WTC11 (cell line): ENCODE measurements at regions not wholly inside any gene's neighbourhood (a gene's known extent, or its start where the extent isn't known, plus 50 kb on each side); places are given as distances from the start of the nearest gene placed in this dataset.

ENCODE experiments used
- ATAC-seq: fragments of 200-7000 bp; cut with Tn5 transposase; 2 replicates; pipeline ENCODE4 v1.10.0; 2021; ENCODE audit warnings: mild to moderate bottlenecking, moderate library complexity
- CTCF ChIA-PET: fragments of 300-600 bp; sonication (Branson Sonifier 250); formaldehyde crosslinking; loops from one replicate; lab custom pipeline; 2021; ENCODE audit warnings: antibody characterized with exemption; lab: Charles Lee
- POLR2A ChIA-PET: fragments of 350-600 bp; sonication (Branson Sonifier 250); formaldehyde crosslinking; loops from one replicate; lab custom pipeline; 2021; ENCODE audit warnings: antibody characterized with exemption; lab: Charles Lee
- DNase-seq: peaks from one replicate; pipeline ENCODE4 v3.0.0; 2021; ENCODE audit warnings: low spot score
- H3K27ac Mint-ChIP-seq: 2 replicates; pipeline ENCODE4 v1.8.0; 2021; ENCODE audit warnings: mixed read lengths
- H3K27me3 Mint-ChIP-seq: 2 replicates; pipeline ENCODE4 v1.8.0; 2021; ENCODE audit warnings: low read depth, mild to moderate bottlenecking, moderate library complexity, mixed read lengths
- H3K36me3 Mint-ChIP-seq: 2 replicates; pipeline ENCODE4 v1.8.0; 2021; ENCODE audit warnings: mixed read lengths
- H3K4me1 Mint-ChIP-seq: 2 replicates; pipeline ENCODE4 v1.8.0; 2022; ENCODE audit warnings: mixed read lengths
- H3K4me3 Mint-ChIP-seq: 2 replicates; pipeline ENCODE4 v1.8.0; 2021; ENCODE audit warnings: mild to moderate bottlenecking, moderate library complexity, mixed read lengths
- H3K9me3 Mint-ChIP-seq: 2 replicates; pipeline ENCODE4 v1.8.0; 2021; ENCODE audit warnings: mixed read lengths
- ATF6 ChIP-seq: sonication (generic); formaldehyde crosslinking; IDR thresholded peaks from 2 replicates; pipeline ENCODE4 v1.8.1; 2023; ENCODE audit warnings: mild to moderate bottlenecking, missing genetic modification reagents
- ESRRA ChIP-seq: sonication (generic); formaldehyde crosslinking; IDR thresholded peaks from 2 replicates; pipeline ENCODE4 v1.8.1; 2022; ENCODE audit warnings: mild to moderate bottlenecking, missing genetic modification reagents, borderline replicate concordance
- FOXJ3 ChIP-seq: sonication (generic); formaldehyde crosslinking; IDR thresholded peaks from 2 replicates; pipeline ENCODE4 v1.9.0; 2021; ENCODE audit warnings: missing genetic modification reagents, mild to moderate bottlenecking, borderline replicate concordance
- HMGA2 ChIP-seq: fragments of 250-450 bp; sonication (Bioruptor Pico); IDR thresholded peaks from 2 replicates; pipeline ENCODE4 v1.4.0; 2021; ENCODE audit warnings: mild to moderate bottlenecking, moderate library complexity
- IRF1 ChIP-seq: sonication (generic); formaldehyde crosslinking; IDR thresholded peaks from 2 replicates; pipeline ENCODE4 v1.8.0; 2023; ENCODE audit warnings: missing genetic modification reagents
- JAZF1 ChIP-seq: fragments of 250-450 bp; sonication (Bioruptor Pico); IDR thresholded peaks from 2 replicates; pipeline ENCODE4 v1.9.0; 2021; ENCODE audit warnings: moderate library complexity, mild to moderate bottlenecking, inconsistent platforms
- JUN ChIP-seq: sonication (generic); formaldehyde crosslinking; IDR thresholded peaks from 2 replicates; pipeline ENCODE4 v1.8.0; 2023; ENCODE audit warnings: mild to moderate bottlenecking, missing genetic modification reagents
- MXD4 ChIP-seq: fragments of 250-450 bp; sonication (Bioruptor Pico); IDR thresholded peaks from 2 replicates; pipeline ENCODE4 v1.8.0; 2021; ENCODE audit warnings: mild to moderate bottlenecking, moderate library complexity, borderline replicate concordance
- OVOL2 ChIP-seq: fragments of 250-450 bp; sonication (Bioruptor Pico); IDR thresholded peaks from 2 replicates; pipeline ENCODE4 v1.9.0; 2021; ENCODE audit warnings: mild to moderate bottlenecking, borderline replicate concordance
- PRDM15 ChIP-seq: sonication (generic); formaldehyde crosslinking; IDR thresholded peaks from 2 replicates; pipeline ENCODE4 v1.8.0; 2022; ENCODE audit warnings: missing genetic modification reagents
- RORB ChIP-seq: fragments of 250-450 bp; sonication (Bioruptor Pico); IDR thresholded peaks from 2 replicates; pipeline ENCODE4 v1.9.0; 2021; ENCODE audit warnings: mild to moderate bottlenecking
- SMAD3 ChIP-seq: sonication (generic); formaldehyde crosslinking; IDR thresholded peaks from 2 replicates; pipeline ENCODE4 v1.8.0; 2022; ENCODE audit warnings: missing genetic modification reagents, mild to moderate bottlenecking, borderline replicate concordance
- TEAD1 ChIP-seq: sonication (generic); formaldehyde crosslinking; IDR thresholded peaks from 2 replicates; pipeline ENCODE4 v1.8.0; 2022; ENCODE audit warnings: mild to moderate bottlenecking, missing genetic modification reagents
- USF1 ChIP-seq: sonication (generic); formaldehyde crosslinking; IDR thresholded peaks from 2 replicates; pipeline ENCODE4 v1.8.0; 2022; ENCODE audit warnings: mild to moderate bottlenecking, missing genetic modification reagents
- ZNF121 ChIP-seq: sonication (generic); formaldehyde crosslinking; IDR thresholded peaks from 2 replicates; pipeline ENCODE4 v1.8.0; 2023; ENCODE audit warnings: missing genetic modification reagents
- ZNF317 ChIP-seq: sonication (generic); formaldehyde crosslinking; IDR thresholded peaks from 2 replicates; pipeline ENCODE4 v1.8.1; 2023; ENCODE audit warnings: low read depth, mild to moderate bottlenecking, moderate library complexity, missing genetic modification reagents, borderline replicate concordance
- ZNF416 ChIP-seq: fragments of 250-450 bp; sonication (Bioruptor Pico); IDR thresholded peaks from 2 replicates; pipeline ENCODE4 v1.9.0; 2021; ENCODE audit warnings: mild to moderate bottlenecking, inconsistent platforms
- ZNF512 ChIP-seq: sonication (generic); formaldehyde crosslinking; IDR thresholded peaks from 2 replicates; pipeline ENCODE4 v1.8.1; 2022; ENCODE audit warnings: missing genetic modification reagents, borderline replicate concordance
- ZNF671 ChIP-seq: fragments of 250-450 bp; sonication (Bioruptor Pico); IDR thresholded peaks from 2 replicates; pipeline ENCODE4 v1.8.0; 2021; ENCODE audit warnings: mild to moderate bottlenecking
- ZSCAN18 ChIP-seq: fragments of 250-450 bp; sonication (Bioruptor Pico); IDR thresholded peaks from 2 replicates; pipeline ENCODE4 v2.1.2; 2022; ENCODE audit warnings: mild to moderate bottlenecking, moderate library complexity

GRCh38 chr12:131196220-131196619, 242.5 kb downstream of the ADGRD1 start (continued):
- TF ChIP-seq ZSCAN18 (CRISPR knock-in tag) (no peak), TEAD1 (CRISPR knock-in tag) (no peak)
- TF ChIP-seq, all 79 proteins: peak for 0

- Mint-ChIP-seq H3K4me3 (no peak overlapping the region), H3K9me3 (peaks cover 36% of the 10 kb centered on the region), H3K27me3 (peaks cover 9% of the 10 kb centered on the region), H3K36me3 (0 out of 2 replicates have a peak, but pooled peaks cover 3% of the 10 kb centered on the region), H3K4me1 (no peaks in the 10 kb centered on the region), H3K27ac (no peak overlapping the region)
- ChIA-PET CTCF (interaction anchor here (0.5 kb wide), 1 partner anchor 397 kb away, joined by 3 read pairs; no protein-coding TSS in a partner anchor), POLR2A (no interaction called here)
- no peak for DNase-seq
- no peak for ATAC-seq
- TF ChIP-seq MXD4 (CRISPR knock-in tag), result no peak
- no peak for TF ChIP-seq ZNF416 (CRISPR knock-in tag)
- no peak for TF ChIP-seq JUN (CRISPR knock-in tag)
- TF ChIP-seq IRF1 (CRISPR knock-in tag), result no peak
- TF ChIP-seq ZNF671, result no peak
- no peak for TF ChIP-seq FOXJ3 (CRISPR knock-in tag)
- no peak for TF ChIP-seq ATF6 (CRISPR knock-in tag)
- TF ChIP-seq JAZF1 (CRISPR knock-in tag), result no peak
- TF ChIP-seq ZNF512 (CRISPR knock-in tag), result no peak
- no peak for TF ChIP-seq SMAD3 (CRISPR knock-in tag)
- TF ChIP-seq HMGA2 (CRISPR knock-in tag), result no peak
- TF ChIP-seq RORB (CRISPR knock-in tag), result no peak
- TF ChIP-seq ESRRA (CRISPR knock-in tag), result no peak
- no peak for TF ChIP-seq OVOL2 (CRISPR knock-in tag)
- no peak for TF ChIP-seq ZNF121 (CRISPR knock-in tag)
- no peak for TF ChIP-seq ZNF317 (CRISPR knock-in tag)
- TF ChIP-seq USF1, result no peak
- TF ChIP-seq PRDM15 (CRISPR knock-in tag), result no peak
- TF ChIP-seq, all 79 proteins: peak for 0
Measured at GRCh38 chr12:131197490-131197889, 243.8 kb downstream of the ADGRD1 start.
